ENCODE measurements at regions not wholly inside any gene's neighbourhood (a gene's known extent, or its start where the extent isn't known, plus 50 kb on each side); places are given as distances from the start of the nearest gene placed in this dataset.

GRCh38 chr4:141290771-141291170 is 70.1 kb downstream of the ZNF330 start:
- TF ChIP-seq CTCF (IDR thresholded peaks at IDR 0.05; ENCODE audit: insufficient read depth, low read depth, low read length): no peak
- TF ChIP-seq EZH2 (IDR thresholded peaks at IDR 0.05; ENCODE audit: insufficient read depth, low read length): no peak
